GM12878 (cell line): ENCODE measurements at regions not wholly inside any gene's neighbourhood (a gene's known extent, or its start where the extent isn't known, plus 50 kb on each side); places are given as distances from the start of the nearest gene placed in this dataset.
A peak's percentile ranks its signal among the peaks of the same experiment; 100 is the strongest.

Experiments used
- CBX3 ChIP-seq: fragments of 200-600 bp; sonication (generic); IDR thresholded peaks from 2 replicates; pipeline ENCODE4 v1.6.1; 2016; ENCODE audit warnings: low read depth, borderline replicate concordance
- CHD2 ChIP-seq: IDR thresholded peaks from 2 replicates; pipeline ENCODE4 v1.6.1; 2011; ENCODE audit warnings: low read depth, low read length, improper control_type of control experiment, borderline replicate concordance
- E2F4 ChIP-seq: IDR thresholded peaks from 2 replicates; pipeline ENCODE4 v1.6.1; 2012; ENCODE audit warnings: low read depth, low read length, improper control_type of control experiment
- EP300 ChIP-seq, 2 experiments: fragments of 150-350 bp in 1 of 2; IDR thresholded peaks; 2 replicates each; pipeline ENCODE4 v1.6.1; 2011 to 2012; ENCODE audit warnings: low read depth in 2 of 2, low read length in 2 of 2, borderline replicate concordance in 1 of 2, improper control_type of control experiment in 1 of 2, inconsistent platforms in 1 of 2; ENCODE audit not compliant: control insufficient read depth in 1 of 2
- ETV6 ChIP-seq, 2 experiments: fragments of 450-650 bp in 1 of 2; IDR thresholded peaks in 1 of 2; conservative IDR thresholded peaks in 1 of 2; 2 replicates each; pipeline ENCODE4 v1.6.1; 2014; ENCODE audit warnings: antibody characterized with exemption in 1 of 2, borderline replicate concordance in 1 of 2, low read depth in 1 of 2, mild to moderate bottlenecking in 1 of 2, moderate library complexity in 1 of 2
- EZH2 ChIP-seq: IDR thresholded peaks from 2 replicates; pipeline ENCODE4 v1.6.1; 2012; ENCODE audit warnings: low read depth, mild to moderate bottlenecking, control low read depth, inconsistent platforms, low read length, borderline replicate concordance; ENCODE audit not compliant: control insufficient read depth
- GATAD2B ChIP-seq: fragments of 450-650 bp; conservative IDR thresholded peaks from 2 replicates; pipeline ENCODE4 v1.6.1; 2017; ENCODE audit warnings: low read depth, mild to moderate bottlenecking, moderate library complexity
- HCFC1 ChIP-seq: fragments of 150-350 bp; IDR thresholded peaks from 2 replicates; pipeline ENCODE4 v1.6.1; 2014; ENCODE audit warnings: low read length
- HDAC2 ChIP-seq: fragments of 200-600 bp; sonication (generic); IDR thresholded peaks from 2 replicates; pipeline ENCODE4 v1.6.1; 2017
- JUND ChIP-seq: IDR thresholded peaks from 2 replicates; pipeline ENCODE4 v1.6.1; 2012; ENCODE audit warnings: low read depth, mild to moderate bottlenecking, low read length, improper control_type of control experiment, moderate library complexity
- KDM1A ChIP-seq: fragments of 200-600 bp; sonication (generic); IDR thresholded peaks from 2 replicates; pipeline ENCODE4 v1.6.1; 2016; ENCODE audit warnings: borderline replicate concordance
- NFIC ChIP-seq: IDR thresholded peaks from 2 replicates; pipeline ENCODE4 v1.6.1; 2012; ENCODE audit warnings: low read depth, mild to moderate bottlenecking, inconsistent platforms, low read length, moderate library complexity
- NFYA ChIP-seq: IDR thresholded peaks from 2 replicates; pipeline ENCODE4 v1.6.1; 2011; ENCODE audit warnings: low read depth, mild to moderate bottlenecking, low read length, improper control_type of control experiment, borderline replicate concordance
- POLR2A ChIP-seq: IDR thresholded peaks from 2 replicates; pipeline ENCODE4 v1.6.1; 2011; ENCODE audit warnings: low read depth, mild to moderate bottlenecking, low read length
- POLR2AphosphoS5 ChIP-seq: IDR thresholded peaks from 2 replicates; pipeline ENCODE4 v1.6.1; 2011; ENCODE audit warnings: mild to moderate bottlenecking, low read length, inconsistent platforms
- RAD51 ChIP-seq: fragments of 450-650 bp; IDR thresholded peaks from 2 replicates; pipeline ENCODE4 v1.6.1; 2016; ENCODE audit warnings: moderate library complexity, mild to moderate bottlenecking, inconsistent platforms
- RELA ChIP-seq: fragments of 450-650 bp; IDR thresholded peaks from 2 replicates; pipeline ENCODE4 v1.8.0; 2014; ENCODE audit warnings: borderline replicate concordance; ENCODE audit not compliant: partially characterized antibody
- RFX5 ChIP-seq: IDR thresholded peaks from 2 replicates; pipeline ENCODE4 v1.6.1; 2011; ENCODE audit warnings: low read depth, low read length, improper control_type of control experiment
- SP1 ChIP-seq: IDR thresholded peaks from one replicate; pipeline ENCODE4 v1.6.1; 2011; ENCODE audit warnings: low read depth, low read length
- STAT3 ChIP-seq: IDR thresholded peaks from 2 replicates; pipeline ENCODE4 v1.6.1; 2011; ENCODE audit warnings: low read depth, low read length, improper control_type of control experiment
- TBL1XR1 ChIP-seq: IDR thresholded peaks from 2 replicates; pipeline ENCODE4 v1.6.1; 2012; ENCODE audit warnings: low read depth, low read length, improper control_type of control experiment
- TCF3 ChIP-seq: IDR thresholded peaks from 2 replicates; pipeline ENCODE4 v1.6.1; 2012; ENCODE audit warnings: low read depth, mild to moderate bottlenecking, low read length, borderline replicate concordance; ENCODE audit not compliant: insufficient read depth
- ZNF217 ChIP-seq: fragments of 450-650 bp; IDR thresholded peaks from 2 replicates; pipeline ENCODE4 v1.6.1; 2017; ENCODE audit warnings: antibody characterized with exemption, mild to moderate bottlenecking
- ZNF24 ChIP-seq: fragments of 450-650 bp; IDR thresholded peaks from 2 replicates; pipeline ENCODE4 v1.6.1; 2017; ENCODE audit warnings: antibody characterized with exemption, mild to moderate bottlenecking
- TF ChIP-seq, protein P1 (sequence below): fragments of 450-650 bp; IDR thresholded peaks from 2 replicates; pipeline ENCODE4 v1.6.1; 2018; ENCODE audit warnings: borderline replicate concordance, mild to moderate bottlenecking; ENCODE audit not compliant: partially characterized antibody
- TF ChIP-seq, protein P2 (sequence below): IDR thresholded peaks from 2 replicates; pipeline ENCODE4 v1.6.1; 2011; ENCODE audit warnings: borderline replicate concordance, low read depth, mild to moderate bottlenecking, moderate library complexity, mixed read lengths, low read length; ENCODE audit not compliant: insufficient read depth; ENCODE audit errors: extremely low read length

DNA sequence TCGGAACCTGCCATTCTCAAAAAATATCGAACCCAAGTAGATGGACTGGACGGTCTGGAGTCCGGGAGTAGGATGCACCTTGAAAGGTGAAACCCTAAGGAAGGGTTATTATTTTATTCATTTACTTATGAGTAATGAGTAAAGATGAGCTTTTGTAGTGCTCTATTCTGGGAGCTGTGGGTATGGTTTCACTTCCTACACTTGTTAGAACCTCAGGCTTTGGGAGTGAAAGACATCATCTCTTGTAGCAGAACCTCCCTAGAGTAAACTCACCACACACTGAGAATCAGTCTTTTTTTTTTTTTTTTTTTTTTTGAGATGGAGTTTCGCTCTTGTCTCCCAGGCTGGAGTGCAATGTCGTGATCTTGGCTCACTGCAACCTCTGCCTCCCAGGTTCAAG lies 389.4 kb upstream of the AUTS2 start (continued):
- TF ChIP-seq POLR2AphosphoS5 (no peak), NFIC (peak; percentile 68; the same call in 1 of the 2 replicates), STAT3 (no peak), RAD51 (no peak), POLR2A (no peak), CBX3 (no peak), ZNF24 (no peak), EZH2 (no peak), TCF3 (no peak), HDAC2 (no peak), EP300 (IDR thresholded peaks at IDR 0.05; ENCODE audit: borderline replicate concordance in 1 of 2, control insufficient read depth in 1 of 2, low read depth in 2 of 2, low read length in 2 of 2) (peak in 1 of 2 experiments; percentile 60; a peak in 1 of 4 replicates), GATAD2B (no peak), E2F4 (no peak), TBL1XR1 (no peak), ZNF217 (no peak; the same call in 1 of the 2 replicates), KDM1A (no peak), CHD2 (no peak), SP1 (no peak), ETV6 (conservative IDR thresholded peaks at IDR 0.05 in 1 of 2, IDR thresholded peaks at IDR 0.05 in 1 of 2; ENCODE audit: borderline replicate concordance in 1 of 2, low read depth in 1 of 2) (peak in 1 of 2 experiments; percentile 33; a peak in 1 of 4 replicates), HCFC1 (no peak), RELA (no peak), JUND (no peak), RFX5 (no peak), NFYA (no peak)
- TF ChIP-seq, protein P1, sequence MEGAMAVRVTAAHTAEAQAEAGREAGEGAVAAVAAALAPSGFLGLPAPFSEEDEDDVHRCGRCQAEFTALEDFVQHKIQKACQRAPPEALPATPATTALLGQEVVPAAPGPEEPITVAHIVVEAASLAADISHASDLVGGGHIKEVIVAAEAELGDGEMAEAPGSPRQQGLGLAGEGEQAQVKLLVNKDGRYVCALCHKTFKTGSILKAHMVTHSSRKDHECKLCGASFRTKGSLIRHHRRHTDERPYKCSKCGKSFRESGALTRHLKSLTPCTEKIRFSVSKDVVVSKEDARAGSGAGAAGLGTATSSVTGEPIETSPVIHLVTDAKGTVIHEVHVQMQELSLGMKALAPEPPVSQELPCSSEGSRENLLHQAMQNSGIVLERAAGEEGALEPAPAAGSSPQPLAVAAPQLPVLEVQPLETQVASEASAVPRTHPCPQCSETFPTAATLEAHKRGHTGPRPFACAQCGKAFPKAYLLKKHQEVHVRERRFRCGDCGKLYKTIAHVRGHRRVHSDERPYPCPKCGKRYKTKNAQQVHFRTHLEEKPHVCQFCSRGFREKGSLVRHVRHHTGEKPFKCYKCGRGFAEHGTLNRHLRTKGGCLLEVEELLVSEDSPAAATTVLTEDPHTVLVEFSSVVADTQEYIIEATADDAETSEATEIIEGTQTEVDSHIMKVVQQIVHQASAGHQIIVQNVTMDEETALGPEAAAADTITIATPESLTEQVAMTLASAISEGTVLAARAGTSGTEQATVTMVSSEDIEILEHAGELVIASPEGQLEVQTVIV, result no peak
- TF ChIP-seq, protein P2, sequence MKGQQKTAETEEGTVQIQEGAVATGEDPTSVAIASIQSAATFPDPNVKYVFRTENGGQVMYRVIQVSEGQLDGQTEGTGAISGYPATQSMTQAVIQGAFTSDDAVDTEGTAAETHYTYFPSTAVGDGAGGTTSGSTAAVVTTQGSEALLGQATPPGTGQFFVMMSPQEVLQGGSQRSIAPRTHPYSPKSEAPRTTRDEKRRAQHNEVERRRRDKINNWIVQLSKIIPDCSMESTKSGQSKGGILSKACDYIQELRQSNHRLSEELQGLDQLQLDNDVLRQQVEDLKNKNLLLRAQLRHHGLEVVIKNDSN, result no peak
